NCI-H2227 (cell line): ENCODE measurements at regions not wholly inside any gene's neighbourhood (a gene's known extent, or its start where the extent isn't known, plus 50 kb on each side); places are given as distances from the start of the nearest gene placed in this dataset.

Experiments used
- DNase-seq: peaks from one replicate; lab custom pipeline; 2025; ENCODE audit not compliant: unreplicated experiment; lab: John Stamatoyannopoulos, UW

DNA sequence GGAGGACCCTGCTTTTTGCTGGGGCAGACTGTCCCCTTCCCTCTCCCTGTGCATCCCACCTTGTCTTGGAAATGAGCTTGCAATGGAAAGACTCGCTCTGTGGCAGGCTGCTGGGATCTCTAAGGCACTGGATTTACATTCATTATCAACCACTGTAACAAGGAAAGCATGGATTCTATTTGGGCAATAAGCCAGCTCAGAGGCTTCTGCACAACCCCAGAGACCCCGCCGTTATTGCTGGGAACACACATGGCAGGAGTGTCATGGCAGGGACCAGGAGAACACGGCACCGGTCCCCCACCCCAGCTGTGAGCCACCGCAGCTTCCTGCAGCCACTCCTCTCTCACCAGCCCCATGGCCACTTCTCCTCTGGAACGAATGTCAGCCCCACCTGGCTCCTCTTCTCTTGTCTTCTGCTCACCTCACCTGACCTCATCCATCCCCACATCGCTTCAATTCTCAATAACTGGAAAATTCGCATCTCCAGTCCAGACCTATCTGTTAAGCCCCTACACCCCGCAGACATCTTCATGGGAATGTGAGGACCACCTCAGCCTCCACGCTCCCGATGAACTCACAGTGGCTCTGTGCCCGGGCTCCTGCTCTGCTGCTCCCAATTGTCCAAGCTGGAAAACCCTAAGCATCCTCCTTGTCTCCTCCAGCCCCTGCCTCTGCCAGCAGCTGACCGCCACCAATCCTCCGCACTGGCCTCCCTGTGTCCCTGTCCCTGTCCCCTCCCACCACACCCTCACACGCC lies 181.5 kb downstream of the USP12 start:
- no peak for DNase-seq

DNA sequence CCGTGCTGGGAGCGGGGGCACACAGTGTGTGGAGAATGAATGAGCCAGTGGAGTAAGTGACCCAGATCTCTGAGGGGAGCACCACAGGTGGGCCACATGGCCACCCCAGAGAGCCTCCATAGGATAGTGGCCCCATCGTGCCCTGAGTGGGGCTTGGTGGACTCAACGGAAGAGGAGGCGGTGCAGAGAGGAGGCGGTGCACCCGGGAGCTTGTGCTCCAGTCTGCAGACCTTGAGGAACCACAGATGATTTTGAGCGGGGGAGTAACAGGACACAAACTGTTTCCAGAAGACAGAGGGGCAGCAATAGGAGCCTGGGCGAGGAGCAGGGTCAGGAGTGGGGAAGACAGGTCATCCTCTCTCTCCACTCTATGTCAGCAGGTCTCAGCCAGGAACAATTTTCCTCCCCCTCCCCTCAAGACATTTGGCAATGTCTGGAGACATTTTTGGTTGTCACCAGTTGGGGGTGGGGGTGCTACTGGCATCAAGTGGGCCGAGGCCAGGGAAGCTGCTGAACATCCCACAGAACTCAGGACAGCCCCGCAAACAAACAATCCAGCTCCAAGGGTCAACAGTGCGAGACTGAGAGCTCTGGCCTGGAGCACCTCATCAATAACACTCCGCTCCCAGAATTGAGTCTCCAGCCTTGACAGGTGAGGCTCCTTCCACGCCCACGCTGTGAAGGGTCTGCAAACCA lies 182.2 kb downstream of the USP12 start:
- DNase-seq, result no peak

DNA sequence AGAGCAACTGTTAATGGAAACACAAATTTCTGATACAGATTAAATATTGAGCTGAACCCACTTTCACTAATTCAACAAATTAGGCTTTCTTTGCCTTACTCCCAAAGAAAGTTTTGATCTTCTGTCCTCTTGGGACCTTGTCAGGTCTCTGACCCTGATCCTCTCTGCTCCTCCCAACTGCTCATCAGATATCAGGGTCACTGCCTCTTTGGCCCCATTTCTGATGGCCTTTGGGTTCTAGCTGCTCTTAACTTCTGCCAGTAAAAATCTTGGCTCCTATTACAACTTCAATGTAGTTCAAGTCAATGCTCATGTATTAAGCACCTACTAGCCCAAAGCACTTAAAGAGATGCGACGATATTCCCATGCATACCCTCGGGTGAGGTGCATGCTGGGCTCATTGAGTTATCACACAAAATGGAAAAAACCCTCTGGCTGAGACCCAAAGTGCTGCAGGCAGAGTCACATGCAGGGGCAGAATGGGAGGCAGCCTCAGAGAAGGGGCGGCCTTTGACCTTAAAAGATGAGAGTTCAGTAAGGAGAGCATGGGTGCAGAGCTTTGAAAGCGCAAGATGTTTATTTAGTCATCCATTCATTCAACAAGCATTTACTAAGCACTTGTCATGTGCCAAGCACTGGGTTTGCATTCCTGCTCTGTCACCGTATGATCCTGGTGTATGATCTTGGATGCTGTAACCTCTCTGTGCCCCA lies 183.4 kb downstream of the USP12 start:
- DNase-seq, result no peak

DNA sequence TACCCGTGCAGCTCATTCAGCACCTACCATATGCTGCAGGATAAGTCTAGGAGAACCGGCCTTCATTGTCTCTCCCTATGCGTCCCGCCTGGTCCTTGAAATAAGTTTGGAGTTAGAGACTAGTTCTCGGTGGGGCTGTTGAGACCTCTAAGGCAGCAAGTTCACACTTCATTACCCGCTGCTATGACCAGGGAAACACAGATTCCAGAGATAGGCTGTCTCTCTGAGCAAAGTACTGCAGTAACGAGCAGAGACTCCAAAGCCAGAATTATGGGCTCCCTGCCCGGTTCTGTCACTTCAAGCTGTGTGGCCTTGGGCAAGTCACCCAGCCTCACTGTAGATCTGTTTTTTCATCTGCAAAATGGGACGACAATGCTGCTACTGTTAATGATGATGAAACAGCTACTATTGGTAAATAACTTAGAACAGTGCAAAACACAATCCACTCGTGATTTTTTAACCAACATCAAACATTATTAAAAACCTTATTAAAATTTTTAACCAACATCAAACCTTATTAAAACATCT lies 184.1 kb downstream of the USP12 start:
- DNase-seq, result no peak

DNA sequence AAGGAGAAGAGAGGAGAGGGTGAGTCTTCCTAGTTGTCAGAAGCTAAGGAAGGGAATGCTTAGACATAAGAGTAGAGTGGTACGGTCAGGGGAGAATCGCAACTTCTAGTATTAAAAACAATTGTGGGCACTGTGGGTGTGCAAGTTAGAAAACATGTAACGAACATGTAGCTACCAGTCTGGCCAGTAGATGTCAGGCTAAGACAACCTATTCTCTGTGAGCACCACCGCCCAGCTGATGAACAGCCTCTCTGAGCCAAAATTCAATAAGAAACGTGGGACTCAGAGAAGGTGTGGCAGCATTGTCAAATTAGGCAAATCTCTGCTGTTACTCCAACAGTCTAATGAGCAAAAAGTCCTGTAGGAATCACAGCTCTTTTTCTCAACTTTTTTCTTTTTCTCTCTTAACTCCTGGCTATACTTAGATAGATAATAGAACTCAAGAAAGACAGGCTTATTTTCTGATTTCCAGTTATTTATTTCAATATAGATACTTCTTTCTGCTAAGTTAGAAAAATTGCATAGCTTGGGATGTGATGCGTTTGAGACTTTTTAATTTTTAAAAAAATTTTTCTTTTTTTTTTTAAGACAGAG lies 186.2 kb downstream of the USP12 start:
- peak; percentile 71 for DNase-seq

DNA sequence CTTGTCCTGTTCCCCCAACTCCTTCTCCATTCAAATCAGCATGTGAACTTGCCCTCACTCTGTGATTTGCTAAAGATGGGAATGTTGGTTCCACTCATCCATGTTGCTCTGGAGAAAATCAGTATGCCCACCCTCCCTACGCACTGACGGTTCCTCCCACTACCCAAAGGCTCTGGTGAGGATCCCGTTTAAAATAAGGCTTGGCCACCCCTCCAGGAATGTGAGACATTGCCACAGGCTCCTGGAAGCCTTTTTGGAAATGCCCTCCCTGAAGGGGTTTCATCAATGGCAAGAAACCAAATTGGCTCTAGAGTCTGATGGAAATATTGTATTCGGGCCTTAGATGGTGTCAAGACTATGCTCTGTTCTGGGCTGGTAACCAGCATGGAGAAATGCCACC lies 187.3 kb downstream of the USP12 start:
- DNase-seq, result no peak

DNA sequence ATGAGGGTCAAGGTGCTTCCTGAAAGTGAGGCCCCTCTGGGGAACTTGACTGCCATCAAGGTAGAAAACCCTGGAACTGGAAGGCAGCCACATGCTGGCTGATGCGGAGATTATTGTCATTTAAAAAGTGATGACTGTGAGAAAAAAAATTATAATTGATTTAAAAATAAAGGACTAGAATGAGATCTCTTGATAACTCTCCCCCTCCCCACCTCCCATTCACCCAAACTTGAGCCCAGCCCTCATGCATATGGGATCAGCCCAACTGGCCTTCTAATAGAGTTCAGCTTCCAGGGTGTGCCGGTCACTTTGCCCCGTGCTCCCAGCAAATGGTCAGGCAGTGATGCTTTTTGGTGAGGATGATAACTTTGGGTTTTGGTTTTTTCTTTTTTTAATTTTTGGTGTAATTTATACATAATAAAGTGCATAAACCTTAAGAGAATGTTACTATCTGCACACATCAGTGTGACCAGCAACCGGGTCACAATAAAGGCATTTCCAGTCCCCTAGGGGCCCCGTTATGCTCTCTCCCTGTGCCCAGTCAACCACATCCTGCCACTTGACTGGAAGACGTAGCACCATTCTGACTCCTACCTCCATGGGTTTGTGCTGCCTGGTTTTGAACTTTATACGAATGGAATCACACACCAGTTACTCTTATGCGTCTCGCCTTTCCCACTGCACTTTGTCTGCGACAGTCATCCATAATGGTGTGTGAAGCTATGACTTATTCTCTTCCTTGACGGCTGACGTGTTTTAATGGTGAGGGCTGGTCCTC lies 187.9 kb downstream of the USP12 start:
- no peak for DNase-seq

DNA sequence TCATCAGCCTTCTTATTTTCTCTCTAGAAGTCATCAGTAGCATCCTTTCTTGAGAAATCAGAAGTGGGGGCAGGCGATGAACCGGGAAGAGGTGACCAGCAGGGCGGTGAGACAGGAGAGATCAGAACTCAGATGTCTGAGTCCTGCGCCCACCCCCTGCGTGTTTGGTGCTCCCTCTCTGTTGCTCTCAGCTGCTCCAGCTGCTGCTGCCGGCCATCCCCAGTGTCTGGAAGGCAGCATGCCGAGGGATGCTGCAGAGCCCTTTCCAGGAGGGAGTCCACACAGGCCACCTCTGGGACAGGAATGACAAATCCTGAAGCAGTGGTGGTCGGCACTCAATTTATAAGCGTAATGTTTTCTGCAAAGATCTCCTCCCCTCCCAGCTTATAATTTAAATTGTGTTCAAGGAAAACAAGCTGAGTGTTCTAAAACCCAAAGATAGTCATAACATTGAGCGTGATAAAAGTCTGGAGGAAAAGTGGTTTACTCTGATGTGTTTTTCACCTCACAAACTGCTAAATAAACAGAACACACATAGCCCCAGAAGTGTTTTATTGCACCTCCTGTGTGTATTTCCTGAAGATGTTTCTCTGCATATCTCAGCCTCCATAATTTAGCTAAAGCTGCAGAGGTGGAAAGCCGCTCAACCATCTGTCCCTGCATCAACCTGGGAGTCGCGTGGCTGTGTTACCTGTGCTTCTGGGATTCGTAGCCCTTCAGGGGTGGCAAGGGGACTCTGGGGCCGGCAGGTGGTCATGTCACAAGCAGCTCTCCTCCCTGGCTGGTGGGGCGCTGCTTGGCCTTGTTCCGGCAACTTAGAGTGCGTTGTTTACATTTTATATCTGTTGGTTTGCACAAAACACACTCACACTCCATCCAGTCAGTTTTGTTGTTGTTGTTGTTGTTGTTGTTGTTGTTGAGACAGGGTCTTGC lies 191.2 kb downstream of the USP12 start:
- DNase-seq, result no peak

DNA sequence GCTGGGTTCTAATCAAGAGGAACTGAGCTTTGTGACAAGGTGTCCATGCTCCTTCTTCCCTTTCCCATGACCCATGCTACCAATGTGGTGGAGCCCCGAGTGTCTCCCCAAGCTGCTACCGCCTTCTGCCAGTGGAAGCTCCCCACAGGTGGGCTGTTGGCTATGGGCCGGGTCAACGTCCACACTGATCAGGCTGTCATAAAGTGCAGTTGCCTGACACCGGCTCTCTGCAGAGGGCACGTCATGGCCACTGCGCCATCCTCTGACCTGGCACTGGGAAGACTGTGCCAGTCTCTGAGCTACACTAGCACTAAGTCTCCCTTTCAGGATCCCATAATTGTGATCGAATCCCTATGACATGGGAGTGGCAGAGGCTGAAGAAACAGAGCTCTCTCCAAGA lies 192.3 kb downstream of the USP12 start:
- DNase-seq, result no peak

DNA sequence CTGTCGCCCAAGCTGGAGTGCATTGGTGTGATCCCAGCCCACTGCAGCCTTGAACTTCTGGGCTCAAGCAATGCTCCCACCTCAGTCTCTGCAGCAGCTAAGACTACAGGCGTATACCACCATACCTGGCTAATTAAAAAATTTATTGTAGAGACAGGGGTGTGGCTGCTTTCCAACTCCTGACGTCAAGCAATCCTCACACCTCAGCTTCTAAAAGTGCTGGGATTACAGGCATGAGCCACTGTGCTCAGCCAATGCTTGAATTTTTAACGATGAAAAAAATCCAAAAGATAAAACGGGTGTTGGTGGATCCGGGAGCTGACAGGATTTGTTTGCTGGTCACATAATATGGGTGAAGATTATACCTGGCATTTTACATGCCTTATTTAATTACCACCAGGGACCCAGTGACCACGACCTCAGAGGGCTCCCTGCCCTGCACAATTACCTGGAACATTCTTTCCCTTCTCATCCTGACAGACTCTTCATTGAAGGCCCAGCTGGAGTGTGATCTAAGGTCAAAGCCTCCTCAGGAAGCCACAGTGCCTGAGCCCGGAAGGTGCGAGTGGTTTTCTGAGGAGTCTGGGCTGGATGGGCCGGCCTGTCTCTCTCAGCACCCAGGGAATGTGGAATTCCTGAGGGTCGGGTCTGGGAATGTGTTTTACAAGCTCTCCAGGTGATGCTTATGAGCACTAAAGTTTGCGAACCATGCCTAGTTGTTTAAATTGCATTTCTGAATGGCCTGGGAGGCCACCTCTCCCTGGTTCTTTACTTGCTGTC lies 193.3 kb downstream of the USP12 start:
- no peak for DNase-seq

DNA sequence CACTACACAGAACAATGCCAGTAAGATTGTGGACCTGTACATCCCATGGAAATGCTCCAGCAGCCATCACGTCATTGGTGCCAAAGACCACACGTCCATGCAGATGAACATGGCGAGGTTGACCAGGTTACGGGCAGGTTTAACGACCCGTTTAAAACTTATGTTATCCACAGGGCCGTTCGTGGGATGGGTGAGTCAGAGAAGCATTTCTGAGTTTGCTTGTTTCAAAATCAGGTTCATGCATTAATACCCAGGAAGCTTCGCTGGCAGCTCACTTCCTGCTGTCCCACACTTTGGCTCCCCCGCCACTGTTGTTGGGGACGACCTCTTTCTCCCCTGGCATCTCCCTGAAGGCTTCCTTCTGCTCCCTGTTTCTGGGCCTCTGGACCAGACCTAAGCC lies 194.1 kb downstream of the USP12 start:
- DNase-seq, result no peak

DNA sequence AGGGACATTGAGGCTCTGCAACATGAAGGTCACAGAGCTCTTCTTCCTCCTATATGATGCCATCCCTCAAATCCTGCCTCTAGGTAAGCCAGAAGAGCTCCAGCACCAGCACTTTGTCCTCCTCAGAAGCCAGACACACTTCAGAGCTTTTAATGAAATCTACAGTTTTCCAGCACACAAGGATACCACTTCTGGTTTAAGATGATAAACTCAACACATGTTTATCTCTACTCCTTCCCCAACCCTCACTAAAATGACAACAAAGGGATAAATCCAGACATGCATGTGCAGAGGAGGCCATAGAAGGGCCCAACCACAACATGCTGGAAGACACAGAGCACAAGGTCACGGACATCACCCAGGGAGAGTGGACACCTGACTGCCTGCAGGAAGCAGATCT lies 195.3 kb downstream of the USP12 start:
- no peak for DNase-seq

DNA sequence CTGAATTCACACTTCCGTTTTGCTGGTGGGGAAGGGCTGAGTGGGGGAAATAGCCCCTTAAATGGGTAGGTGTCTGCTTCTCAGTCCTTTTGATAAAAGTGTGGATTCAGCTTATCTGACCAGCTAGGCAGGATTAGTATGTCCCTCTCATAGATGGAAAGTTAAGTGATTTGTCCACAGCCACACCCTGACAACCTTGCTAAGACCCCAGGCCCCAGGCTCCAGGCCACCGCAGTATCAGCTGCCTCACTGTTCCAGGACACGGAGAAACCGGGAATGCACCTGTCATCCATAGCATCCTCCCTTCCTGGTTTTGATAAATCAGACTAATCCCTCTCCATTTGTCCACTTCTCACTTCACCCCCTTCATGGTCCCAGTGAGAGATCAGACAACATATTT lies 197.7 kb downstream of the USP12 start:
- no peak for DNase-seq

DNA sequence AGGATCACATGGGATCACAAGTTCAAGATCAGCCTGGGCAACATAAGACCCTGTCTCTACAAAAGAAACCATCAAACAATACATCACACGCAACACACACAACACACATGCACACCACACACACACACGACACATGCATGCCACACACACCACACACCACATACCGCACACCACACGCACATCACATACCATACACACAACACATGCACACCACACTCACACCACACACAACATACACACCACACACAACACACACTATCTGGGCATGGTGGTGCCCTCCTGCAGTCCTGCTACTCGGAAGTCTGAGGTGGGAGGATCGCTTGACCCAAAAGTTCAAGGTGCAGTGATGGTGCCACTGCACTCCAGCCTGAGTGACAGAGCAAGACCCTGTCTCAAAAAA lies 198.3 kb downstream of the USP12 start:
- DNase-seq, result no peak

DNA sequence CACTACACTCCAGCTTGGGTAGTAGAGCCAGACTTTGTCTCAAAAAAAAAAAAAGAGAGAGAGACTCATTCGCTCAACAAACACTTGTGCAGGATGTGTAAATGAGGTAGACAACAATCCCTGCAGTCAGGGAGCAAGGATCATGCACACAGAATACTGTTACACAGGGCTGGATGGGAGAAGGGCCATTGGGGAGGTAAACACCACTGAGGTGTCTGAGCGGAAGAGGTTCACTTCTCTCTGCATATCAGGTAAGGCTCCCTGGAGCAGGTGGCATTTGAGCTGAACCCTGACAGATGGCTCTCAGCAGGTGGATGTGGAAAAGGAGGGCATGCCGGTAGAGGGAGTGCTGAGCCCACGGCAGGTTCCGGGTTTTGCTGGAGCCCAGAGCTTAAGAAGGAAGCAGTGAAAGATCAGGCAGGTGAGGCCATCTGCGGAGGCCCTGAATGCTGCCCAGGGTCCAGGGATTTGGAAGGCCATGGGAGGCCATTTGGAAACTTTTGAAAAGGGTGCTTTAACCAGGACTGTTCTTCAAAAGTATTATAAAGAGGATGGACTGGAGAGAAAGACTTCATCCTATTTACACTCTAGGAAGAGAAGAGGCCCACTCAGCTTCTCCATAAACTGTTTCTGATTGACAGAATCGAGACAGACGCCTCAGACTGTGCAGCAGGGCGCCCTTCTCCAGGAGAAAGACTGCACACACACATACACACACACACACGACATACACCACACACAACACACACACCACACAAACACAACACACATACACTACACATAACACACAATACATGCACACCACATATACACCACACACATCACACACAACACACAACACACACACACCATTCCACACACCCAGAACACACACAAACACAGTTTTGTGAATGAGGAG lies 199.4 kb downstream of the USP12 start:
- peak; percentile 32 for DNase-seq

DNA sequence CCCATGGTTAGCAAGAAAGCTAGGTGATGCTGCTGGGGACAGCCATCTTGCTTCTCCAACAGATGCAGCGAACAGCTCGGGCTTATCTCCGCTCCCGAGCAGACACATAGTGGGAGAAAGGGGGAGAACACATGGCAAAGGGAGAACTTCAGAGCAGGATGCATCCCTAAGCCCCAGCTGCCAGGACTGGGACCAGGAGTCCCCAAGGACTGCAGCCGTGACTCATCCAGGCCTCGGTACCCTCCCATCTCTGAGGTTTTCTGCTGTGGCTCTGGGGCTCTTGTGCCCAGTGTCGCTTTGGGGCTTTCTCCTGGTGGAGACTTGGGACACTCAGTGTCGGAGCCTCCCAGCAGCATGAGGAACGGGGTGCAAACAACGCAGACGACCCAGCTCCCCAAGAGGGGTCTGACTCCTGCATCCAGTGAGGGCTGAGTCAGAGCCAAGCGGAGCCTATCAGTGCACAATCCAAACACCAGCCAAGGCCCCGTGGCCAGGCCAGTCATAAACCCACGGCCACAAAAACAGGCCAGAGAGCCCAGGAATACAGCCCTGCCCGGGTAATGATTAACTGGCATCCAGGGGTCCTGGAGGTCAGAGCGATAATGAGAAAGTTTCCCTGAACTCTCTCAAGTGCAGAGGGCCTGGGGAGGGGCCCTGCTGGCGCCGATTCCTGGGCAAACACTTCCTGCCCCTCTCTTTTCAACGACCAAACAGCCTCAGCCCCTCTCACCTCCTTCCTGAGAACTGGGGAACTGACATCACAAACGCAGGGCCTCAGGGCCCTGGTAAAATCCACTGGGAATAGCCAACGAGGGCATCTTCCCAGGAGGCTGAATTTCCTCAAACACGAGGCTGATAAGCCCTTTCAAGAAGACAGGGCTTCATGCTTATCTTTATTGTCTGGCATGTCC lies 202.9 kb downstream of the USP12 start:
- DNase-seq, result no peak
